GM21515 (cell line): ENCODE measurements at regions not wholly inside any gene's neighbourhood (a gene's known extent, or its start where the extent isn't known, plus 50 kb on each side); places are given as distances from the start of the nearest gene placed in this dataset.
"Not testable (repeated sequence)": the region's sequence is repeated elsewhere in the genome, so short reads cannot be mapped to it uniquely, and the experiment has no call there.

Source experiments
- ATAC-seq: cut with Tn5 transposase; IDR thresholded peaks from one replicate; pipeline ENCODE4 v1.9.1; 2021; ENCODE audit not compliant: unreplicated experiment

DNA sequence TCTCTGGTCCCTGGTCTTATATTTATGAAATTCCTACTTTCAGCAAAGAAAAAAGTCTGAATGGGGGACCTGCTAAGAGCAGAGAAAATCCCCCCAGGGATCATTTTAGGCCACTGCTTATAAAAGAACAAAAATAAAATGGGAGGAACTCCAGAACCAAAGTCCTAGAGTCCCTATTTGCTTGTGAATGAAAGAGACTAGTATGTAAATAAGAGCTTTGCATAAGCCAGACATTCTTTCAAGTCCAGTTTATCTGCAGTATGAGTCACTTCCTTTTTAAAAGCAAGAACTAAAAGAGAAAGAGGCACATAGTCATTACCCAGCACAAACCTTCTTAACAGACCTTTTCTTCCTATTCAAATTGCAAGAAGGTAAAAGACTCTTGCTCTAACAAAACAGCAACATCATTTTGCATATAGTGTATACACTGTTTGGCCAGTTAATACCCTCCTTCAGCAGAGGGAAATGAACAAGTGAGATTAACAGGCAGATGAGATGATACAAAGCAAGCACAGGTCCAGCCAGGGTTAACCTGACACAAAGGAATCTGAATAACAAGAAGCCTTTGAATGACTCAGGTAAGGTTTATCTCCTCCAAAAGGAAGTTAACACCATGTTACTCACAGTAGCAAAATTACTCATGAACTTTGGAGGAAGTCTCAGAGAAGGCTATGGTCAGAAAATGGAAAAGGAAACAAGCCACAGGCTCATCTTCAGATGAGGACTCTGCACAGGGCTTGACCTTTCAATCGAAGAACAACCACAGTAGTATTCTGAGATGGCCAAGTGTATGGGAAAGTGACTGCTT is 87.3 kb downstream of the PHLDA1 start:
- ATAC-seq, result peak; percentile 91

GRCh38 chr12:75943730-75944096 is 87.9 kb downstream of the PHLDA1 start:
- ATAC-seq, result no peak

- not testable (repeated sequence) for ATAC-seq
These were observed 89.9 kb downstream of the PHLDA1 start for GRCh38 chr12:75941661-75942060.

DNA sequence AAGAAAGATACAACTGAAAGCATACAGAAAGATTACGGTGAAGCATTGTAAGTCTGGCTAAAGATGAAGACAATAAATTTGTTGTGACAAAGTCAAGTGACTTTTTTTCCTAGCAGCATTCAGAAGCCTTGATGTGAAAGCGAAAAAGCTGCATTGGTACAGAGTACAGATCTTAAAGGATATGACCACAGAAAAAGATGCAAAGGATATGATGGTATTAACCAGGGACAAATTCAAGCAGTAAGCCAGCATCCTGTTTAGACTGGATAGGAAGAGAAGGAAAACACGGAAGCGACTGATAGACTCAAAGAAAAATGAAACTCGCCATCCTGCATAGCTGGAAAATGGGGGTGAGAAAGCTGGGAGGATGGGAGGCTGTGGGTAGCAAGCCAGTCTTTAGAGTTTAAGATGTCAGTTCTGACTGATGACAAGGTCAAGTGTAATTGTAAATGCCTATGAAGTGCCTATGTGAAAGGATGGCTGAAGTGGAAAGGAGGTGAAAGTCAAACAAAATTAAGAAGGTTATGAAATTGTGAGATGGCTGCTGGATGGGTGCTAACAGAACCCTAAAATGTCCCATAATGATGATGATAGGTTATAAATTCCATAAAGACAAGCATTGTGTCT is 92.4 kb downstream of the PHLDA1 start:
- no peak for ATAC-seq

DNA sequence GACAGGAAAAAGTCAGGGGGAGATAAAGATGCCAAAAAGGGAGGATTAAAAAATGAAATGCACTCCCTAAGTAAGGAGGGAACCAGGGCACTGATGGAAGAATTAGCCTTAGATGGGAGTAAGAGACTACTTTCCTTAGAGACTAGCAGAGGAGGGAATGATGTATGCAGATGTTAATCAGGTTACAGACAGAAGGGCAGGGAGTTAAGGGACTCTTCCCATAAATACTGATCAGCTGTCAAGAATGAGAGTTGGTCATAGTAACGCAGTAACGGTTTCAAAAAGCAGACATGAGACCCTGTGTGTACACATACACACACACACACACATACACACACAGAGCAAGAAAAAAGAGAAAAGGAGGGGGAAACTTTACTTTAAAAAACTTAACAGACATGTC is 93.4 kb downstream of the PHLDA1 start:
- ATAC-seq, result no peak

- no peak for ATAC-seq
These were observed 94.1 kb downstream of the PHLDA1 start for GRCh38 chr12:75937486-75937885.

GRCh38 chr12:75936515-75937440 is 94.8 kb downstream of the PHLDA1 start:
- no peak for ATAC-seq

DNA sequence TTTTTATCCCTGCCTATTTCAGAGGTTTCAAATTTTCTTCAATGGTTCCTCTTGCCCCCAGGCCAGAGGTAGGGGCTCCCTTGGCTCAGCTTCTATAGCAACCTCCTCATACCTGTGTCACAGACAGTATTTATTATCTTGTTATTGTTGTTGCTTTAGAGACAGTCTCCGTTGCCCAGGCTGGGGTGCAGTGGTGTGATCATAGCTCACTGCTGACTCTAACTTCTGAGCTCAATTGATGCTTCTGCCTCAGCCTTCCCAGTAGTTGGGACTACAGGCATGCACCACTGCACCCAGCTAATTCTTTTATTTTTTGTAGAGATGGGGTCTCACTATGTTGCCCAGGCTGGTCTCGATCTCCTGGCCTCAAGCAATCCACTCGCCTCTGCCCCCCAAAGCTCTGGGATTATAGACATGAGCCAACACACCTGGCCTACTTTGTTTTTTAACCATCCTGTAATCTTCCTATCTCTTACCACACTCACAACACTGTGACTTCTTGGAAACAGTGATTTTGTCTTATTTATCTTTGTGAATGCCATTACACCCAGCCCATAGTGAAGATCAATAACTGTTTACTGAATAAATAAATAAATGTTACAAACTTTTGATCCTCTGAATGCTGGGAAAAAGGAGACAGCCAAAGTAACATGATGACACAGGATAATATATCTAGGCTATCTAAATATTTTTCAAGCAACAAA is 95.9 kb downstream of the PHLDA1 start:
- ATAC-seq, result no peak

DNA sequence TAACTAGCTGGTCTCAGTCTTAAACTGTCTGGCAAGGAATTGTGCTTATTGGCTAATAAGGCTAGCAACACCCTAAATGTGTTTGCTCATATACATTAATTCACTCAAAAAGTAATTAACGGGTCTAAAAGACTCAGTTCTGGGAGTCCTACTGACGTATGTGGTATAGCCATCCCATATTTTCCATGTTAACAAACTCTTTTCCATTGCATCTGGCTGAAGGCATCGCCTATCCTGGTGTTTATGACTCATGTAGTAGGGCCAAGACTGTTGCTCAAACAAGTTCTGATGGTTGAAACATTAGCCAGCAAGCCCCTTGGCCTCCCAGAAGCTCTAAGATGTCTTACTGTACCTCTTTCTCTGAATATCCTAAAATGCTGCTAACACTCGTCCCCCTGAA is 98.5 kb downstream of the PHLDA1 start:
- no peak for ATAC-seq

DNA sequence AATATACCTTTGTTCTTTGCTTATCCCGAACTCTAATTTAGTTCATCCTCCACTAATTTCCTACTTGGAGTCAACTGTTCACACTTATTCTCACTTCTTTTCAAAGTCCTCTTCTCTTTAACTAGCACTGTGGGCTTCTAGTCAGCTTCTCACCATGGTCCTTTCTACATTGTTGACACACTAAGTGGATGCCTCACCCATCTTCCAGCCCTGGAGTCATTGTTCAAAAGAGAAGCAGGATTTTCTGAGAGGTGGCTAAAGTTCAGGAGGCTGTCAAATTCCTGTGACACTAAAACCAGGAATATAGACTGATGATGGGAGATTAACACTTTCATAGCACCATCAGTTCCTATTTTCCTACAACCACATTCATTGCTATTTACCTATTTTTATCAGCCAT is 99.3 kb downstream of the PHLDA1 start:
- ATAC-seq, result no peak

- ATAC-seq, result no peak
These were observed 107.5 kb downstream of the PHLDA1 start for GRCh38 chr12:75923964-75924666.

DNA sequence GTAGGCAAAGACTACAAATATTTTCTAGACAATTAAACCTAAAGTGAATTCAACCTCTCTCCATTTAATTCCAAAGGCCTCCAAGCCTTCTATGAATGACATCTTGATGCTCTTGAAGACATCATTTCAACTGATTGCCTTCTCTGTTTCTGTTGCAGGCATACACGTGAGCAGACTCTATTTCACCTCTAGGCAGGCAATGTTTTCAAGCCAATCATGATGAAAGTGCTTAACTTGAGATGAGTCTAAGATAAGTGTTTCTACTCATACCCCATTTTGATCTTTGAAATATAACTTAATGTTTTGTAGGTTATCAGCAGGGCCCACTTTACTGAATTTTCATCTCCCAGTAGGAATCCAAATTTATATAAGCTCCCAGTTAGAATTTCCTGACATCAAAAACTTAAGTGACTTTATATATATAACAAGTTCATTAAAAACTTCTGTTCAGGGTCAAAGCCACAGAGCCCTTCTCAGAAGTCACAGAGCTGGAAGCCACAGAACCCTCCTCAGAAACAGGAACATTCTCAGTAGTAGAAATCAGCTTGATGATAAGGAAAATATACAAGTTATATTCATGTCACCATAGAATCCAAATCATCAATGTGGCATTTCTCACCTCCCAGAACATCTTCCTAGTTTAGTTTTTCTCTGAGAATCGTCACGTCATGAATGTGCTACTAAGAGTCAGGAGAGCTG is 108.5 kb downstream of the PHLDA1 start:
- no peak for ATAC-seq

- ATAC-seq, result no peak
These were observed 109.8 kb downstream of the PHLDA1 start for GRCh38 chr12:75921622-75922289.

DNA sequence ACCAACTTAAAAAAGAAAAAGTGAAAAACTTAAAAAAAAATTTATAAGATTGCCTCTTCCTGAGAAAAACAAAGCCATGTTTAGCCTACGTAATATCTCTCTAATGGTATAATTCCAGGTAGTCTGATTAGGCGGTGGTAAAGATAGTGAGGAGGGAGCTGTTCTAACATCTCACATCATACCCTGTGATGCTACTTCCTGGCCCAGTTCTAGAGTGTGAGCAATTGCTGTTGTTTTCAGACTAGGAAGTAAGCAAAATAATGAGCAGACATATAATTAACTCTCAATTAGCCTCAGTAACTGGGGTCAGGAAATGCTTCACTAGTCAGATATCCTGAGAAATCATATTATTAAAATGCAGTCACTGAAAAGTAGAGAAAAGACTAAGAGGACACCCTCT is 113.9 kb downstream of the PHLDA1 start:
- ATAC-seq, result no peak

GRCh38 chr12:75917083-75917482 is 114.5 kb downstream of the PHLDA1 start:
- ATAC-seq, result peak; percentile 53

DNA sequence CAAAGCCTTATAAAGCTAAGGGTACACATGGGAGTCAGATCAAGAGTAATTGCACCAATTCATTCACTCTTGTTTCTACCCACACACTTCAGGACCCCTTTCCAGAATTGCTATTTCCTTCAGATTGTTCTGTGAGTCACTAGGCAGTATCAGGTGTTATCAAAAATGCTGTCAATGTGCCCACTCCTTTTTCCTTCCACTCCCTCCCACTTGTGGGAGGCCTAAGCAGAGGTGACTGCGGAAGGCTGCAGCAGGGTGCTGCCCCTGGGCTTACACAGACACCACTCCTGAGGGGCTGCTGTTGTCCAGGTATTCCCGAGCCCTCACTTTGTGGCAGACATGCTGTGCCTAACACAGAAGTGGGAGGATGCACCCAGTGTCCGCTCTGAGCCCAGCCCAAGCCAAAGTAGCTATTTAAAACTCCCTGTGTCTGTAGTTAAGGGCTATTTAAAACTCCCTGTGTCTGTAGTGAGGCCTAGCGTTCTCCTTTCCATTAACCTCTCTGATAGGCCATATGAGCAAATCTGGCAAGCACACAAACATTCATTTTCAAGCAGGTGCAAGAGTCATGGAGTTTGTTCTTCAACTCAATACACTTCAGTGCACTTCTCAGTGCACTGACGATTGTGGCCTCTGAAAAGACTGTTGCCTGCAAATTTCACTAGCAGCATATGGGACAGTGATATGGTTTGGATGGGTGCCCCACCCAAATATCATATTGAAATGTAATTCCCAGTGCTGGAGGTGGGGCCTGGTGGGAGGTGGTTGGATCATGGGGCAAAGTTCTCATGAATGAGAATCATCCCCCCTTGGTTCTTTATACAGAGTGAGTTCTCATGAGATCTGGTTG is 117.8 kb downstream of the PHLDA1 start:
- no peak for ATAC-seq

DNA sequence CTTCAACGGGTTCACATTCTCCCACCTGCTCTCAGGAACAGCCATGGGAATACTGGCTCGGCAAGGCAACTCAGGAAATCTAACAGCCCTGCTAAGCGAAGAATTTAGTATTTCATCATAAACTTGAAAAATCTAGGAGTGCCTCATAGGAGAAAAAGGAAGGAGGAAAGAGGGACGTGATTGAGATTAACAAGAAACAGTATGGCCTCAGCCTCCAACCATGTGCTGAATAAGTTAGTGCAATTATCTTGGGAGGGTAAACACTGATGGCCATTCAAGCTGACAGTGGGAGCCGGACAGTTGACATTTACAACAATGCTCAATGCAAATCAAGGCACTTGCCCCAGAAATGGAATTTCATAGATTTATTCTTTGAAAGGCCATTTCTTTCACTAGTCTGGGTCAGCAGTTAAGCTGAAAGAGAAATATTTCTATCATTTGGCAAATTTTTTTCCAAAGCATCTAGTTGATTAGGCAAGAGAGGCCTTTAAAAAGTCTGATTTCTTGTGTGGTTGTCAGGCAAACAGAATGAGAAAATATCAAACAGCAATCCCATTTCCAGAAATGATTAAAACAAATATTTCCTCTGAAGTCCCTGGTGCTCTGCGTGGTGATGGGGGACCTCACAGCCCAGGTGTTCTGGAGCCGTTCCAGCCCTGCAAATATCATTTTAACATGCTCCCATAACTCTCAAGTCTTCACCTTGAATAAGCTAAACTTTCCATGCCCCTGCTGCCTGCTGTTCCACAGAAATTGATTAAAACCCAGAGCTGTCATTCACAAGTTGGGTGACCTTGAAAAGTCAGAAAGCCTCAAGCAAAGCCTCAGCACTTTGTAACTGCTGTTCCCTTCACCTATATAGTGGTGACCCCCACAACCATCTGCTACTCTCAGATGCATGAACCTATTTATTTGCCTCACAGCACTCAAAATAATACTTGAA is 121.6 kb downstream of the PHLDA1 start:
- ATAC-seq, result no peak
